GM23248 (cell line): ENCODE measurements at regions not wholly inside any gene's neighbourhood (a gene's known extent, or its start where the extent isn't known, plus 50 kb on each side); places are given as distances from the start of the nearest gene placed in this dataset.

Experiments
- EZH2 ChIP-seq: fragments of 200-600 bp; sonication (generic); IDR thresholded peaks from 2 replicates; pipeline ENCODE4 v1.6.1; 2018; ENCODE audit warnings: antibody characterized with exemption, mild to moderate bottlenecking; ENCODE audit not compliant: insufficient read depth, poor library complexity, severe bottlenecking
- EZH2phosphoT487 ChIP-seq: fragments of 200-600 bp; sonication (generic); IDR thresholded peaks from 2 replicates; pipeline ENCODE4 v1.6.1; 2018; ENCODE audit warnings: antibody characterized with exemption, moderate library complexity, mild to moderate bottlenecking, low read depth; ENCODE audit not compliant: insufficient read depth

DNA sequence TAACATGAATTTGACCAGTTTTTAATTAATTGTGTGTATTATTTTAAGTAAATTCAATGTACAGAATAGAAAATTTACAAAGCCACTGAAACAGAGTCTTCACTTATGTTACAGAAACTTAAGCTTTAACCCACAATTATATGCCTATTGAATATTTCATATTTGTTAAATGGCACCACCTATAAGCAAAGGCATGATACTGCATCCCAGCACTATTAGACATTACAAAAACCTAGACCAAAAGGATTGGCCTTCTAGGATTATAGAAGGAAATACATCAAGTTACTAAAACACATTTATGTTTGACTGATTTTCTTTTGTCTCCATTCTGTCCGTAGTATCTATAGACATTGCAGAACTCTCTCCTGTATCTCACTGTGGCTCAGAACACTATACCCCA lies 578.1 kb downstream of the AJAP1 start:
- no peak for TF ChIP-seq EZH2
- TF ChIP-seq EZH2phosphoT487: no peak
